BE2C (cell line): ENCODE measurements at regions not wholly inside any gene's neighbourhood (a gene's known extent, or its start where the extent isn't known, plus 50 kb on each side); places are given as distances from the start of the nearest gene placed in this dataset.

Experiments used
- DNase-seq: peaks from one replicate; pipeline ENCODE4 v3.0.0-alpha.2; 2020
- H3K27me3 ChIP-seq: fragments of 250-450 bp; sonication (Bioruptor Pico); 2 replicates; pipeline ENCODE4 v1.5.1; 2020; ENCODE audit warnings: mild to moderate bottlenecking
- H3K36me3 ChIP-seq: fragments of 250-450 bp; sonication (Bioruptor Pico); 2 replicates; pipeline ENCODE4 v1.5.1; 2020; ENCODE audit warnings: mild to moderate bottlenecking
- H3K4me1 ChIP-seq: fragments of 250-450 bp; sonication (Bioruptor Pico); 2 replicates; pipeline ENCODE4 v1.5.1; 2020
- H3K4me3 ChIP-seq: 2 replicates; pipeline ENCODE4 v1.5.1; 2011; ENCODE audit warnings: low read depth, low read length
- H3K9me3 ChIP-seq: fragments of 250-450 bp; sonication (Bioruptor Pico); 2 replicates; pipeline ENCODE4 v1.5.1; 2020
- TF ChIP-seq, protein P1 (sequence below): IDR thresholded peaks from 2 replicates; pipeline ENCODE4 v1.5.1; 2012; ENCODE audit warnings: mild to moderate bottlenecking, low read depth, low read length

- no peaks in the 10 kb centered on the region for H3K36me3 ChIP-seq
- no peak for DNase-seq
- H3K4me1 ChIP-seq = no peaks in the 10 kb centered on the region
- no peak overlapping the region for H3K4me3 ChIP-seq
- no peaks in the 10 kb centered on the region for H3K27me3 ChIP-seq
- TF ChIP-seq, protein P1, sequence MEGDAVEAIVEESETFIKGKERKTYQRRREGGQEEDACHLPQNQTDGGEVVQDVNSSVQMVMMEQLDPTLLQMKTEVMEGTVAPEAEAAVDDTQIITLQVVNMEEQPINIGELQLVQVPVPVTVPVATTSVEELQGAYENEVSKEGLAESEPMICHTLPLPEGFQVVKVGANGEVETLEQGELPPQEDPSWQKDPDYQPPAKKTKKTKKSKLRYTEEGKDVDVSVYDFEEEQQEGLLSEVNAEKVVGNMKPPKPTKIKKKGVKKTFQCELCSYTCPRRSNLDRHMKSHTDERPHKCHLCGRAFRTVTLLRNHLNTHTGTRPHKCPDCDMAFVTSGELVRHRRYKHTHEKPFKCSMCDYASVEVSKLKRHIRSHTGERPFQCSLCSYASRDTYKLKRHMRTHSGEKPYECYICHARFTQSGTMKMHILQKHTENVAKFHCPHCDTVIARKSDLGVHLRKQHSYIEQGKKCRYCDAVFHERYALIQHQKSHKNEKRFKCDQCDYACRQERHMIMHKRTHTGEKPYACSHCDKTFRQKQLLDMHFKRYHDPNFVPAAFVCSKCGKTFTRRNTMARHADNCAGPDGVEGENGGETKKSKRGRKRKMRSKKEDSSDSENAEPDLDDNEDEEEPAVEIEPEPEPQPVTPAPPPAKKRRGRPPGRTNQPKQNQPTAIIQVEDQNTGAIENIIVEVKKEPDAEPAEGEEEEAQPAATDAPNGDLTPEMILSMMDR = no peak
- H3K9me3 ChIP-seq = no peaks in the 10 kb centered on the region
Observed at GRCh38 chr2:147519178-147519577, 325.7 kb upstream of the ACVR2A start.

GRCh38 chr2:147515213-147515612 is 329.6 kb upstream of the ACVR2A start:
- no peak for DNase-seq
- no peaks in the 10 kb centered on the region for H3K36me3 ChIP-seq
- no peak overlapping the region for H3K4me3 ChIP-seq
- no peaks in the 10 kb centered on the region for H3K9me3 ChIP-seq
- H3K4me1 ChIP-seq = no peaks in the 10 kb centered on the region
- no peaks in the 10 kb centered on the region for H3K27me3 ChIP-seq
- TF ChIP-seq, protein P1 = no peak

DNA sequence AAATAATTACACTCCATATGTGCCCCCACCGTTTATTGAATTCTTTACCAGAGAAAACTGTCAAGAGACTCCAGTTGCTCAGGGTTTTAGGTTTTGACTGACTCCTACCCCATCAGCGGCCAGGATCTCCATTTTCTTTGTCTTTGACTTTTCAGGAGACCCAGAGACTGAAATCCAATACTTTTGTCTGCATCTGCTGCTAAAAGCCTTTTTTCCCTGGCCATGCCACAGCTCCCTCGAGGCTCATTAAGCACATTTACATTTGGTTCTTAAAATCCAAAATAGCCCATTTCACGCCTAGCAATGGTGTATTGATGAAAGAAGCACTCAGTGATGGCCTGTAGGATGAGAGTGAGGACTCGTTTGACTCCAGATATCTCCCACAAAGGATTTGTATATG is 332.6 kb upstream of the ACVR2A start:
- Histone ChIP-seq H3K4me1 (no peaks in the 10 kb centered on the region), H3K36me3 (no peaks in the 10 kb centered on the region), H3K9me3 (no peaks in the 10 kb centered on the region), H3K27me3 (no peaks in the 10 kb centered on the region), H3K4me3 (no peak overlapping the region)
- TF ChIP-seq, protein P1 = no peak
- no peak for DNase-seq

- Histone ChIP-seq H3K27me3 (no peaks in the 10 kb centered on the region), H3K4me3 (no peak overlapping the region), H3K36me3 (no peaks in the 10 kb centered on the region), H3K4me1 (no peaks in the 10 kb centered on the region), H3K9me3 (no peaks in the 10 kb centered on the region)
- TF ChIP-seq, protein P1 = no peak
- no peak for DNase-seq
Observed at GRCh38 chr2:147511491-147511948, 333.3 kb upstream of the ACVR2A start.

GRCh38 chr2:147509821-147510220 is 335.0 kb upstream of the ACVR2A start:
- TF ChIP-seq, protein P1 = no peak
- Histone ChIP-seq H3K9me3 (no peaks in the 10 kb centered on the region), H3K4me3 (no peak overlapping the region), H3K4me1 (no peaks in the 10 kb centered on the region), H3K36me3 (no peaks in the 10 kb centered on the region), H3K27me3 (no peaks in the 10 kb centered on the region)
- no peak for DNase-seq

DNA sequence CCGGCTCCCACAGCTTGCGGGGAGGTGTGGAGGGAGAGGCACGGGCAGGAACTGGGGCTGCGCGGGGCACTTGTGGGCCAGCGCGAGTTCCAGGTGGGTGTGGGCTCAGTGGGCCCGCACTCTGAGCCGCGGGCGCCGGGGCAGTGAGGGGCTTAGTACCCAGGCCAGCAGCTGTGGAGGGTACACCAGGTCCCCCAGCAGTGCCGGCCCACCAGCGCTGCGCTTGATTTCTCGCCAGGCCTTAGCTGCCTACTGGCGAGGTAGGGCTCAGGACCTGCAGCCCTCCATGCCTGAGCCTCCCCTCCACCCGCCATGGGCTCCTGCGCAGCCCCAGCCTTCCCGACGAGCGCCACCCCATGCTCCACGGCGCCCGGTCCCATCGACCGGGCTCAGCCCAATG is 337.9 kb upstream of the ACVR2A start:
- no peaks in the 10 kb centered on the region for H3K36me3 ChIP-seq
- DNase-seq = no peak
- no peak overlapping the region for H3K4me3 ChIP-seq
- H3K27me3 ChIP-seq = no peaks in the 10 kb centered on the region
- TF ChIP-seq, protein P1 = no peak
- no peaks in the 10 kb centered on the region for H3K4me1 ChIP-seq
- H3K9me3 ChIP-seq = no peaks in the 10 kb centered on the region
